ENCODE measurements at regions not wholly inside any gene's neighbourhood (a gene's known extent, or its start where the extent isn't known, plus 50 kb on each side); places are given as distances from the start of the nearest gene placed in this dataset.

GRCh38 chr18:57202881-57203280 lies 56.0 kb downstream of the BOD1L2 start:
- H3K4me3 ChIP-seq (replicated peaks in 1 of 2; ENCODE audit: low read depth in 2 of 2, low read length in 2 of 2): no peak overlapping the region
- TF ChIP-seq, protein P1, sequence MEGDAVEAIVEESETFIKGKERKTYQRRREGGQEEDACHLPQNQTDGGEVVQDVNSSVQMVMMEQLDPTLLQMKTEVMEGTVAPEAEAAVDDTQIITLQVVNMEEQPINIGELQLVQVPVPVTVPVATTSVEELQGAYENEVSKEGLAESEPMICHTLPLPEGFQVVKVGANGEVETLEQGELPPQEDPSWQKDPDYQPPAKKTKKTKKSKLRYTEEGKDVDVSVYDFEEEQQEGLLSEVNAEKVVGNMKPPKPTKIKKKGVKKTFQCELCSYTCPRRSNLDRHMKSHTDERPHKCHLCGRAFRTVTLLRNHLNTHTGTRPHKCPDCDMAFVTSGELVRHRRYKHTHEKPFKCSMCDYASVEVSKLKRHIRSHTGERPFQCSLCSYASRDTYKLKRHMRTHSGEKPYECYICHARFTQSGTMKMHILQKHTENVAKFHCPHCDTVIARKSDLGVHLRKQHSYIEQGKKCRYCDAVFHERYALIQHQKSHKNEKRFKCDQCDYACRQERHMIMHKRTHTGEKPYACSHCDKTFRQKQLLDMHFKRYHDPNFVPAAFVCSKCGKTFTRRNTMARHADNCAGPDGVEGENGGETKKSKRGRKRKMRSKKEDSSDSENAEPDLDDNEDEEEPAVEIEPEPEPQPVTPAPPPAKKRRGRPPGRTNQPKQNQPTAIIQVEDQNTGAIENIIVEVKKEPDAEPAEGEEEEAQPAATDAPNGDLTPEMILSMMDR (IDR thresholded peaks at IDR 0.05; ENCODE audit: low read depth, low read length): no peak
- DNase-seq (ENCODE audit: low read depth in 2 of 2): no peak

- H3K4me3 ChIP-seq (replicated peaks in 1 of 2; ENCODE audit: low read depth in 2 of 2, low read length in 2 of 2): no peak overlapping the region
- DNase-seq (ENCODE audit: low read depth in 2 of 2): no peak
- TF ChIP-seq, protein P1 (IDR thresholded peaks at IDR 0.05; ENCODE audit: low read depth, low read length): no peak
Measured at GRCh38 chr18:57205641-57206040, 58.8 kb downstream of the BOD1L2 start.

DNA sequence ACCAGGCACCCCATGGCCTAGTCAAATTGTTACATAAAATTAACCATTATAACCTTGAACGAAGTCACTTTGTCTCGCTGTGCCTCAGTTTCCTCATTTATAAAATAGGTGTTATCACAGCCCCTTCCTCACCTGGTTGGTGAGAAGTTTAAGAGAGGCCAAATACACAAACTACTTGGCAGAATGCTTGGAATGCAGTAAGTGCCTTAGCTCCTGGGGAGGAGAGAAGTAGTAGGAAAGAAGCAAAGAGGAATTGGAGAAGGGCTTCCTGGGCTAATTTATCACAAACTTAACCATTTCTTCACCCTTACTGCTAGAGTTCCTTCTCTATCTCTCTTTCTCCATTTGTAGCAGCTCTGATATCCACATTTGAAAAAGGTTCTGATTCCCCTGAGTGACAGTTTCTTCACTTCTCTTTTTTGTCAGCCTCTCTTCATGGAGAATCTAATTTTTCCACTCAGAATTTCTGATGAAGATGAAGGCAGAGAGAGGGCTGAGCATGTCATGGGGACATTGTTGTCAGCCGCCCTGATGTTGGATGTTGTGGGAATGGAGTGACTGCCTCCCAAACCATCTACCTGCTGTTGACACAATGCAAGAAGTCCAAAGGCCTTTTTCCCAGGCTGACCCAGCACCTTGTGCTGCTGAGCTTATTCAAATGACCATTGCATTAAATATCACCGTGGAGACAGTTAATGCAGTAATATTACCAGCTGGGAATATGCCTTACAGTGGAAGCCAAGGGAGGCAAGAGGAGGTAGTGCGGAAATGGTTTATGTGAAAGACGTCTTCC lies 60.4 kb downstream of the BOD1L2 start:
- TF ChIP-seq, protein P1 (IDR thresholded peaks at IDR 0.05; ENCODE audit: low read depth, low read length): no peak
- no peak for DNase-seq (ENCODE audit: low read depth in 2 of 2)
- H3K4me3 ChIP-seq (replicated peaks in 1 of 2; ENCODE audit: low read depth in 2 of 2, low read length in 2 of 2): no peak overlapping the region

GRCh38 chr18:57208047-57208446 lies 61.2 kb downstream of the BOD1L2 start:
- H3K4me3 ChIP-seq (replicated peaks in 1 of 2; ENCODE audit: low read depth in 2 of 2, low read length in 2 of 2): no peak overlapping the region
- TF ChIP-seq, protein P1 (IDR thresholded peaks at IDR 0.05; ENCODE audit: low read depth, low read length): no peak
- no peak for DNase-seq (ENCODE audit: low read depth in 2 of 2)

GRCh38 chr18:57209713-57210106 lies 62.8 kb downstream of the BOD1L2 start:
- DNase-seq (ENCODE audit: low read depth in 2 of 2): no peak
- TF ChIP-seq, protein P1 (IDR thresholded peaks at IDR 0.05; ENCODE audit: low read depth, low read length): no peak
- no peak overlapping the region for H3K4me3 ChIP-seq (replicated peaks in 1 of 2; ENCODE audit: low read depth in 2 of 2, low read length in 2 of 2)

GRCh38 chr18:57210107-57210715 lies 63.3 kb downstream of the BOD1L2 start:
- H3K4me3 ChIP-seq (replicated peaks in 1 of 2; ENCODE audit: low read depth in 2 of 2, low read length in 2 of 2): no peak overlapping the region
- TF ChIP-seq, protein P1 (IDR thresholded peaks at IDR 0.05; ENCODE audit: low read depth, low read length): no peak
- peak; percentile 62 to 71 for DNase-seq (ENCODE audit: low read depth in 2 of 2)
